ENCODE measurements at regions not wholly inside any gene's neighbourhood (a gene's known extent, or its start where the extent isn't known, plus 50 kb on each side); places are given as distances from the start of the nearest gene placed in this dataset.

- no peak for TF ChIP-seq BCLAF1 (IDR thresholded peaks at IDR 0.05; ENCODE audit: borderline replicate concordance in 1 of 2, control insufficient read depth in 1 of 2, low read depth in 2 of 2, low read length in 1 of 2)
- TF ChIP-seq PATZ1 (CRISPR knock-in tag; IDR thresholded peaks at IDR 0.05; ENCODE audit: borderline replicate concordance) = no peak
- no peak for TF ChIP-seq HOXB6 (CRISPR knock-in tag; IDR thresholded peaks at IDR 0.05; ENCODE audit: borderline replicate concordance)
- TF ChIP-seq NCOR1 (IDR thresholded peaks at IDR 0.05) = peak; percentile 13; the same call in 1 of the 2 replicates
- TF ChIP-seq PREB (CRISPR knock-in tag; IDR thresholded peaks at IDR 0.05) = no peak
- TF ChIP-seq CBX8 (IDR thresholded peaks at IDR 0.05; ENCODE audit: borderline replicate concordance, extremely low read depth, low read depth, low read length, poor library complexity, severe bottlenecking) = no peak
- TF ChIP-seq ZNF518B (CRISPR knock-in tag; IDR thresholded peaks at IDR 0.05) = no peak
- TF ChIP-seq FOXM1 (IDR thresholded peaks at IDR 0.05; ENCODE audit: low read depth) = no peak
- no peak for TF ChIP-seq FOXM1 (CRISPR knock-in tag; IDR thresholded peaks at IDR 0.05; ENCODE audit: low read depth)
- TF ChIP-seq PML (IDR thresholded peaks at IDR 0.05; ENCODE audit: low read length) = 0 out of 2 replicates have a peak, but pooled peaks have one; percentile 24
- TF ChIP-seq ZC3H8 (IDR thresholded peaks at IDR 0.05) = no peak
- no peak for TF ChIP-seq CCAR2 (IDR thresholded peaks at IDR 0.05; ENCODE audit: low read depth, low read length)
- peak; percentile 35; the same call in 1 of the 2 replicates for TF ChIP-seq SMARCA4 (IDR thresholded peaks at IDR 0.05)
- TF ChIP-seq ZNF277 (CRISPR knock-in tag; IDR thresholded peaks at IDR 0.05; ENCODE audit: borderline replicate concordance) = no peak
- no peak for TF ChIP-seq ZKSCAN3 (CRISPR knock-in tag; IDR thresholded peaks at IDR 0.05)
- no peak for TF ChIP-seq KAT7 (CRISPR knock-in tag; IDR thresholded peaks at IDR 0.05; ENCODE audit: borderline replicate concordance)
- TF ChIP-seq RCOR1 (IDR thresholded peaks at IDR 0.05; ENCODE audit: borderline replicate concordance in 1 of 2, low read depth in 2 of 2, low read length in 2 of 2) = no peak
- TF ChIP-seq NCOA1 (IDR thresholded peaks at IDR 0.05; ENCODE audit: low read depth) = no peak
These were observed 458.6 kb upstream of the NWD2 start (continued) for GRCh38 chr4:36785973-36786372.
